Psoas muscle (tissue), 7 donors: ENCODE measurements at regions not wholly inside any gene's neighbourhood (a gene's known extent, or its start where the extent isn't known, plus 50 kb on each side); places are given as distances from the start of the nearest gene placed in this dataset.

ENCODE experiments used
- ATAC-seq, 4 donors: fragments of 200-7000 bp; cut with Tn5 transposase; one replicate each; pipeline ENCODE4 v1.9.1; 2020; ENCODE audit warnings: moderate library complexity in 3 of 4, mild to moderate bottlenecking in 2 of 4
- DNase-seq, 2 donors: peaks; one replicate each; pipeline ENCODE4 v3.0.0-alpha.2; 2020
- H3K27ac ChIP-seq: fragments of 200-600 bp; one replicate; pipeline ENCODE4 v1.8.0; 2022
- H3K27me3 ChIP-seq, 3 donors: fragments of 200-600 bp in 1 of 3; one replicate each; pipeline versions ENCODE4 v1.6.1 to v1.8.0; 2013 to 2022; ENCODE audit warnings: low read length in 2 of 3, mild to moderate bottlenecking in 2 of 3, moderate library complexity in 1 of 3; ENCODE audit not compliant: insufficient read depth in 3 of 3
- H3K36me3 ChIP-seq, 2 donors: fragments of 200-600 bp in 1 of 2; one replicate each; pipeline versions ENCODE4 v1.6.1 to v1.8.0; 2013 to 2022; ENCODE audit warnings: low read depth in 1 of 2, mild to moderate bottlenecking in 1 of 2, moderate library complexity in 1 of 2; ENCODE audit not compliant: insufficient read depth in 1 of 2
- H3K4me1 ChIP-seq: fragments of 200-600 bp; one replicate; pipeline ENCODE4 v1.8.0; 2022
- H3K4me3 ChIP-seq: fragments of 200-600 bp; one replicate; pipeline ENCODE4 v1.8.0; 2022; ENCODE audit warnings: mild to moderate bottlenecking
- H3K9me3 ChIP-seq: fragments of 200-600 bp; one replicate; pipeline ENCODE4 v1.8.0; 2022
- CTCF ChIP-seq: fragments of 200-600 bp; IDR thresholded peaks from one replicate; pipeline ENCODE4 v1.8.0; 2022; ENCODE audit warnings: antibody characterized with exemption
- WGBS, 3 donors: extraction: QIAGEN DNeasy Blood & Tissue Kit; methylation state at CpG; one replicate each; pipeline versions ENCODE4 v1.1.6 to v1.1.7; 2013; 5-methylcytosine and 5-hydroxymethylcytosine counted together
- intact Hi-C, 2 donors: fragments of 100-400 bp; cut with DNase I; formaldehyde crosslinking; loops; one replicate each; pipeline versions ENCODE4 v1.11.0 to v1.14.2; 2022
- donor health status: healthy with polysubstance abuse.
- donor health status: DM: no; HTN: no; CAD: no; lungs with moderate emphysema.
- donor health status: Bipolar disorder and iron deficiency.
- donor health status: healthy.
- donor health status: DM: yes; HTN: yes; CAD: no.
- donor health status: DM: no; HTN: no; CAD: no.
- donor health status: DM: yes; HTN: yes; CAD: no.

GRCh38 chr7:96591900-96592676, 117.6 kb downstream of the SEM1 start:
- 43 to 50% (median 45%) methylated on average over 14 to 15 of the region's 15 CpGs for WGBS, 3 donors
- H3K4me3 ChIP-seq = no peak overlapping the region
- intact Hi-C loops = no loop called here
- no peaks in the 10 kb centered on the region for H3K27me3 ChIP-seq
- ATAC-seq = no peak
- no peak overlapping the region for H3K27ac ChIP-seq
- no peak for TF ChIP-seq CTCF
- no peaks in the 10 kb centered on the region for H3K4me1 ChIP-seq
- no peaks in the 10 kb centered on the region for H3K36me3 ChIP-seq
- H3K9me3 ChIP-seq = no peaks in the 10 kb centered on the region
- DNase-seq = no peak

- Histone ChIP-seq H3K36me3 (no peaks in the 10 kb centered on the region), H3K27ac (no peak overlapping the region), H3K9me3 (no peaks in the 10 kb centered on the region), H3K4me1 (no peaks in the 10 kb centered on the region), H3K4me3 (no peak overlapping the region), H3K27me3 (no peaks in the 10 kb centered on the region)
- DNase-seq (no peak), ATAC-seq (no peak)
- 34 to 41% (median 39%) methylated on average over 4 of the region's 4 CpGs for WGBS, 3 donors
- no peak for TF ChIP-seq CTCF
- intact Hi-C loops = no loop called here
These were observed 118.3 kb downstream of the SEM1 start for GRCh38 chr7:96591159-96591899.

- no peaks in the 10 kb centered on the region for H3K27me3 ChIP-seq
- no peak overlapping the region for H3K4me3 ChIP-seq
- no peak overlapping the region for H3K27ac ChIP-seq
- ATAC-seq = no peak
- DNase-seq = no peak
- 90 to 92% (median 91%) methylated on average over 5 of the region's 5 CpGs for WGBS, 3 donors
- H3K36me3 ChIP-seq = no peaks in the 10 kb centered on the region
- H3K9me3 ChIP-seq = no peaks in the 10 kb centered on the region
- H3K4me1 ChIP-seq = no peaks in the 10 kb centered on the region
- TF ChIP-seq CTCF = no peak
- intact Hi-C loops = no loop called here
These were observed 120.6 kb downstream of the SEM1 start for GRCh38 chr7:96589038-96589437.

- intact Hi-C loops = no loop called here
- Histone ChIP-seq H3K36me3 (no peaks in the 10 kb centered on the region), H3K4me1 (no peaks in the 10 kb centered on the region), H3K27ac (no peak overlapping the region), H3K27me3 (no peaks in the 10 kb centered on the region), H3K9me3 (no peaks in the 10 kb centered on the region), H3K4me3 (no peak overlapping the region)
- no peak for DNase-seq
- TF ChIP-seq CTCF = no peak
- ATAC-seq = no peak
These were observed 130.5 kb downstream of the SEM1 start for GRCh38 chr7:96579119-96579518.
